ENCODE measurements at regions not wholly inside any gene's neighbourhood (a gene's known extent, or its start where the extent isn't known, plus 50 kb on each side); places are given as distances from the start of the nearest gene placed in this dataset.

- TF ChIP-seq CTCF (IDR thresholded peaks at IDR 0.05; ENCODE audit: low read depth, low read length) (no peak), EZH2phosphoT487 (IDR thresholded peaks at IDR 0.05; ENCODE audit: low read depth) (no peak)
These were observed 934.6 kb upstream of the PCDH10 start for GRCh38 chr4:132214519-132214918.

Measured in OCI-LY3 (cell line).